Kidney epithelial cell (primary cell): ENCODE measurements at regions not wholly inside any gene's neighbourhood (a gene's known extent, or its start where the extent isn't known, plus 50 kb on each side); places are given as distances from the start of the nearest gene placed in this dataset.
"Not testable (repeated sequence)": the region's sequence is repeated elsewhere in the genome, so short reads cannot be mapped to it uniquely, and the experiment has no call there.

Source experiments
- DNase-seq: peaks from one replicate; pipeline ENCODE4 v3.0.0-alpha.2; 2010; ENCODE audit warnings: low read depth
- H3K27me3 ChIP-seq: 2 replicates; pipeline ENCODE4 v1.6.0; 2011; ENCODE audit warnings: low read length; ENCODE audit not compliant: control insufficient read depth, insufficient read depth
- H3K36me3 ChIP-seq: 2 replicates; pipeline ENCODE4 v1.5.1; 2011; ENCODE audit warnings: low read length; ENCODE audit not compliant: control insufficient read depth, insufficient read depth
- H3K4me3 ChIP-seq: 2 replicates; pipeline ENCODE4 v1.5.1; 2011; ENCODE audit warnings: low read depth, mild to moderate bottlenecking, control low read depth, low read length
- TF ChIP-seq, protein P1 (sequence below): IDR thresholded peaks from 2 replicates; pipeline ENCODE4 v1.5.1; 2011; ENCODE audit warnings: mild to moderate bottlenecking, moderate library complexity, low read length, control low read depth, inconsistent platforms; ENCODE audit not compliant: insufficient read depth, poor library complexity, severe bottlenecking

DNA sequence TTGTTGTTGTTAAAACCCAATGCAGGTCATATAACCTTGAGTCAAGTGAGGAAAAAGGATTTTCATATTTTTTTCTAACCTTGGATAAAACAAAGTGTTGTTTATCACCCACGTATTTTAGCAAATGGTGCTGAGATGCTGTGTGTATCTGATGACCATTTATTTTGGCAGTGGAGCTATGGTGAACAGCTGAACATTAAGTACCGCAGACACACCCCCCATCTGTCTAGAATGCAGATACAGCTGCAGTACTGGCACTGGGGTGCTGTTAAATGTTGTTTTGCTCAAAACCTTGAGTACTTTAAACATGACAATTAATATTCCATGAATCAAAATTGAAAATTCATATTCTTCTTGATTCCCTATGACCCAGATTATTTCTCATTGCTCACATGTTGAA lies 773.3 kb upstream of the SLC39A10 start:
- no peak overlapping the region for H3K4me3 ChIP-seq
- H3K27me3 ChIP-seq, result no peaks in the 10 kb centered on the region
- TF ChIP-seq, protein P1, sequence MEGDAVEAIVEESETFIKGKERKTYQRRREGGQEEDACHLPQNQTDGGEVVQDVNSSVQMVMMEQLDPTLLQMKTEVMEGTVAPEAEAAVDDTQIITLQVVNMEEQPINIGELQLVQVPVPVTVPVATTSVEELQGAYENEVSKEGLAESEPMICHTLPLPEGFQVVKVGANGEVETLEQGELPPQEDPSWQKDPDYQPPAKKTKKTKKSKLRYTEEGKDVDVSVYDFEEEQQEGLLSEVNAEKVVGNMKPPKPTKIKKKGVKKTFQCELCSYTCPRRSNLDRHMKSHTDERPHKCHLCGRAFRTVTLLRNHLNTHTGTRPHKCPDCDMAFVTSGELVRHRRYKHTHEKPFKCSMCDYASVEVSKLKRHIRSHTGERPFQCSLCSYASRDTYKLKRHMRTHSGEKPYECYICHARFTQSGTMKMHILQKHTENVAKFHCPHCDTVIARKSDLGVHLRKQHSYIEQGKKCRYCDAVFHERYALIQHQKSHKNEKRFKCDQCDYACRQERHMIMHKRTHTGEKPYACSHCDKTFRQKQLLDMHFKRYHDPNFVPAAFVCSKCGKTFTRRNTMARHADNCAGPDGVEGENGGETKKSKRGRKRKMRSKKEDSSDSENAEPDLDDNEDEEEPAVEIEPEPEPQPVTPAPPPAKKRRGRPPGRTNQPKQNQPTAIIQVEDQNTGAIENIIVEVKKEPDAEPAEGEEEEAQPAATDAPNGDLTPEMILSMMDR, result no peak
- H3K36me3 ChIP-seq, result no peaks in the 10 kb centered on the region
- no peak for DNase-seq

DNA sequence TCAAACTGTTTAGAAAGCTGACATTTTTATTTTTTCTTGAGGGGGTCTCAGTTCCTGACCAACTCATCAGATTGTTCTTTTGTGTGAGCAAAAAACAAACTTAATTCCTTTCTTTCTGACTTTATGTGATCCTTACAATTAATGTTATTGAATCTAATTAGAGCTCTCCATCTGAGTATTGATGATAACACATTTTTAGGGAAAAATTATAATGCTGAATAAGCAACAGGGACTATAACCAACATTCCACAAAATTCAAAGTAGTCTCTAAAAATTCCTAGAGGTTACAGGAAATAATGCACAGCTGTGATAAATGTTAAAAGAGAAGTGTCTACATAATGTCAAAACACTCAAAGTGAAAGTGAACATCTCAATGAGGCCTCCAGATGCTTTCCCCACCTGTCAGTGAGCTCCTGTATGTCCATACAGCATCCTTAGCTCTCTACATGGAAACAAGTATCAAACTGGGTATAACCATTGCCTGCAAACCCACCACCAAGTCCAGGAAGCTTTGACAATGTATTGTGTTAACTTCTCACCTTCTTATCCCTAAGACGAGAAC lies 786.0 kb upstream of the SLC39A10 start:
- TF ChIP-seq, protein P1, result no peak
- no peaks in the 10 kb centered on the region for H3K27me3 ChIP-seq
- DNase-seq, result no peak
- no peaks in the 10 kb centered on the region for H3K36me3 ChIP-seq
- no peak overlapping the region for H3K4me3 ChIP-seq

DNA sequence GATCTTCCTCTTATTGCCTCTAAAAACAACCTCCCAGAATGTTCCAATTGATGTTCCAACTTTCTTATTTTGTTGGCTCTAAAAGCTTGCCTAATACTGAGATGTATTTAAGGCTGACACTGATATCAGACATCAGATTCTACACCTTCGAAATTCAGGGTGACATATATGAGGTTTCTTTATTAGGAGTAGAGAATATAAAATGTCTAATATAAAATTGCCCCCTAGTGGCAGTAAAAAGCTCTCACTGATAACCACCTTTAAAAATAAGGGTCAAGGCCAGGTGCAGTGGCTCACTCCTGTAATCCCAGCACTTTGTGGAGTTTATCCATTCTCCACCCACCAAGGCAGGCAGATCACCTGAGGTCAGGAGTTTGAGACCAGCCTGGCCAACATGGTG lies 789.7 kb upstream of the SLC39A10 start:
- DNase-seq, result no peak
- TF ChIP-seq, protein P1, result peak; percentile 37
- Histone ChIP-seq H3K36me3 (no peaks in the 10 kb centered on the region), H3K27me3 (no peaks in the 10 kb centered on the region), H3K4me3 (no peak overlapping the region)

DNA sequence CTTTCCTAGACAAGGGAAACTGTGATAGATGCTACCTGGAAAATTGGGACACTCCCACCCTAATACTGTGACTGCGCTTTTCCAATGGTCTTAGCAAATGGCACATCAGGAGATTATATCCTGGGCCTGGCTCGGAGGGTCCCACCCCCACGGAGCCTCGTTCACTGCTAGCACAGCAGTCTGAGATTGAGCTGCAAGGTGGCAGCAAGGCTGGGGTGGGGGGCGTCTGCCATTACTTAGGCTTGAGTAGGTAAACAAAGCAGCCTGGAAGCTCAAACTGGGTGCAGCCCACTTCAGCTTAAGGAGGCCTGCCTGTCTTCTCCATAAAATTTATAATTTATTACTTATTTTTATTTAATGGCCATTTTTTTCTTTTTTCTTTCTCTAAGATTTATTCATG lies 802.1 kb upstream of the SLC39A10 start:
- Histone ChIP-seq H3K27me3 (no peaks in the 10 kb centered on the region), H3K4me3 (no peak overlapping the region), H3K36me3 (no peaks in the 10 kb centered on the region)
- TF ChIP-seq, protein P1, result no peak
- DNase-seq, result no peak

DNA sequence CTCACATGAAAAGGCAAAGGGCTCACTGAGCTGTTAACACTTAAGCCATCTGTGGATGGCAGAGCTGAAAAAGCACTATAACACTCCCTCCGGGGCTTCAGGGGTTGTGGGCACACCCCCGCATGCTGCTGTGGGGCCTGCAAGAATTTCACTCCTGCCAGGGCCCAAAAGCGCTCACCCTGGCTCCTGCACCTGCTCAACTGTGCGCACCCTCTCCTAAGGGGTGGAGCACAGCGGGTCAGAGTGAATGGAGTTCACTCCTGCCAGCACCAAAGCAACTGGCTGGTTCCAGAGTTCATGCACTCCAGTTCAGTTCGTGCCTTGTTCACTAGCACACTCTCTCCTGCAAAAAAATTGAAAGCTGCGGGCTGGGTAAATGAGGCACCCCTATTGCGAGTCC lies 814.2 kb upstream of the SLC39A10 start:
- TF ChIP-seq, protein P1, result no peak

DNA sequence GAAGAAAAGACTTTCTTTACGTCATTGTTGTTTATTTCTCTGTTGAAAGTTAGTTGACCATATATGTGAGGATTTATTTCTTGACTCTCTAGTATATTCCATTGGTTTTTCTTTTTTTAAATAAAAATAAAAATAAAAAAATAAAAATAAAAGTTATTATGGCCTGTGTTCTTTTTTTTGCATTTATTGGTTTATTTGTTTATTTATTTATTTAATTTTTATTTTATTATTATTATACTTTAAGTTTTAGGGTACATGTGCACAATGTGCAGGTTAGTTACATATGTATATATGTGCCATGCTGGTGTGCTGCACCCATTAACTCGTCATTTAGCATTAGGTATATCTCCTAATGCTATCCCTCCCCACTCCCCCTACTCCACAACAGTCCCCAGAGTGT lies 822.7 kb upstream of the SLC39A10 start:
- not testable (repeated sequence) for DNase-seq, H3K36me3 ChIP-seq, H3K27me3 ChIP-seq, H3K4me3 ChIP-seq

More for the DNA sequence above, 814.2 kb upstream of the SLC39A10 start:
- Histone ChIP-seq H3K27me3 (no peaks in the 10 kb centered on the region), H3K4me3 (no peak overlapping the region), H3K36me3 (no peaks in the 10 kb centered on the region)
- DNase-seq, result no peak
